Osteoblast (primary cell): ENCODE measurements at regions not wholly inside any gene's neighbourhood (a gene's known extent, or its start where the extent isn't known, plus 50 kb on each side); places are given as distances from the start of the nearest gene placed in this dataset.

Experiments used
- DNase-seq: peaks from one replicate; pipeline ENCODE4 v3.0.0; 2011; ENCODE audit warnings: low spot score, mixed read lengths; ENCODE audit not compliant: insufficient read length; ENCODE audit errors: missing footprints
- H2AFZ ChIP-seq: 2 replicates; pipeline ENCODE4 v1.6.0; 2011; ENCODE audit warnings: mild to moderate bottlenecking, low read length
- H3K27ac ChIP-seq: 2 replicates; pipeline ENCODE4 v1.5.1; 2011; ENCODE audit warnings: mild to moderate bottlenecking, low read depth, low read length, moderate library complexity
- H3K27me3 ChIP-seq: 2 replicates; pipeline ENCODE4 v1.6.0; 2012; ENCODE audit warnings: mild to moderate bottlenecking, control low read depth, inconsistent platforms, low read length, moderate library complexity; ENCODE audit not compliant: insufficient read depth
- H3K36me3 ChIP-seq: 2 replicates; pipeline ENCODE4 v1.5.1; 2011; ENCODE audit warnings: mild to moderate bottlenecking, low read length, control low read depth, moderate library complexity; ENCODE audit not compliant: insufficient read depth
- H3K4me1 ChIP-seq: 2 replicates; pipeline ENCODE4 v1.5.1; 2011; ENCODE audit warnings: mild to moderate bottlenecking, low read length, control low read depth, moderate library complexity; ENCODE audit not compliant: insufficient read depth
- H3K4me2 ChIP-seq: 2 replicates; pipeline ENCODE4 v1.6.0; 2011; ENCODE audit warnings: mild to moderate bottlenecking, low read length; ENCODE audit not compliant: insufficient read depth
- H3K4me3 ChIP-seq: fragments of 200-600 bp; sonication (generic); 3 replicates; pipeline ENCODE4 v1.5.1; 2012; ENCODE audit warnings: mild to moderate bottlenecking, low read length, inconsistent platforms; ENCODE audit not compliant: insufficient read depth
- H3K79me2 ChIP-seq: 2 replicates; pipeline ENCODE4 v1.6.0; 2012; ENCODE audit warnings: mild to moderate bottlenecking, low read length, control low read depth, inconsistent platforms; ENCODE audit not compliant: insufficient read depth
- H3K9me3 ChIP-seq: 2 replicates; pipeline ENCODE4 v1.5.1; 2011; ENCODE audit warnings: low read depth, low read length, control low read depth
- H4K20me1 ChIP-seq: 2 replicates; pipeline ENCODE4 v1.6.0; 2012; ENCODE audit warnings: mild to moderate bottlenecking, low read length, control low read depth; ENCODE audit not compliant: insufficient read depth
- TF ChIP-seq, protein P1 (sequence below): IDR thresholded peaks from 2 replicates; pipeline ENCODE4 v1.5.1; 2011; ENCODE audit warnings: mild to moderate bottlenecking, low read depth, low read length, moderate library complexity; ENCODE audit errors: extremely low read depth

DNA sequence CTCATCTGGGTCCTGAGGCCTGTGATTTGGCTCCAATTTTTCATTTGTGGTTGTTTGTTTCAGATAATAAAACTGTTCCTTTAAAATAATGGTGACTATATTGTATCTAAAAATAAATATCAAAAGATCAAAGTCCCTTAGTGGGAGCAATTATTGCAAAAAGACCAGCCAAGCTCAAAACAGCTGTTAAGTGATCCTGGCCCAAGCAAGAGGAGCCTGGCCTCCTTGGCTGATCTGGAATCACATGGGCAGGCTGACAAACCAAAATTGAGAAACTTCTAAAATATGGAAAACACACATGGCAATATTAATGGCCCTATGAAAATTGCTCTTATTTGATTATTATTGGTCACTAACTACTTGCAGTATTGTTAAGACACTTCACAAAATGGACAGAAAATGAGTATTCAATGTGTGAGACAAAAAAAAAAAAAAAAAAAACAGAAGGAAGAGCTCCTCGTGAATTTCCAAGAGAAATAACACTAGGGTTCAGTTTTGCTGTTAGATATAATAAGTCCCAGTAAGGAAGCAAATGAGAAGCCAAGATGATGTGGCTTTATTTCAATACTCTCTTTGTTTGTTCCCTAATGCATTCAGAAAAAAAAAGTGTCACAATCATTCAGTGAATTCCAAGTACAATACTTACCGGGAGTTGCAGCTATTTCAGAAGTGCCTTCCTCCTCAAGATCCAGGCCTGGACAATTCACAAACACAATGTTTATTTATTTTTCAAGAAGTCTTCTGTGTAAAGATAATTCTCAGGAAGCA lies 105.1 kb downstream of the SEC16B start:
- DNase-seq = no peak

GRCh38 chr1:177863796-177864195 lies 106.1 kb downstream of the SEC16B start:
- Histone ChIP-seq H2AFZ (no peak overlapping the region), H3K4me3 (no peak overlapping the region), H3K4me2 (no peak overlapping the region), H4K20me1 (no peaks in the 10 kb centered on the region), H3K79me2 (no peaks in the 10 kb centered on the region), H3K36me3 (no peaks in the 10 kb centered on the region), H3K27ac (no peak overlapping the region), H3K9me3 (no peaks in the 10 kb centered on the region), H3K27me3 (no peaks in the 10 kb centered on the region), H3K4me1 (no peaks in the 10 kb centered on the region)
- TF ChIP-seq, protein P1, sequence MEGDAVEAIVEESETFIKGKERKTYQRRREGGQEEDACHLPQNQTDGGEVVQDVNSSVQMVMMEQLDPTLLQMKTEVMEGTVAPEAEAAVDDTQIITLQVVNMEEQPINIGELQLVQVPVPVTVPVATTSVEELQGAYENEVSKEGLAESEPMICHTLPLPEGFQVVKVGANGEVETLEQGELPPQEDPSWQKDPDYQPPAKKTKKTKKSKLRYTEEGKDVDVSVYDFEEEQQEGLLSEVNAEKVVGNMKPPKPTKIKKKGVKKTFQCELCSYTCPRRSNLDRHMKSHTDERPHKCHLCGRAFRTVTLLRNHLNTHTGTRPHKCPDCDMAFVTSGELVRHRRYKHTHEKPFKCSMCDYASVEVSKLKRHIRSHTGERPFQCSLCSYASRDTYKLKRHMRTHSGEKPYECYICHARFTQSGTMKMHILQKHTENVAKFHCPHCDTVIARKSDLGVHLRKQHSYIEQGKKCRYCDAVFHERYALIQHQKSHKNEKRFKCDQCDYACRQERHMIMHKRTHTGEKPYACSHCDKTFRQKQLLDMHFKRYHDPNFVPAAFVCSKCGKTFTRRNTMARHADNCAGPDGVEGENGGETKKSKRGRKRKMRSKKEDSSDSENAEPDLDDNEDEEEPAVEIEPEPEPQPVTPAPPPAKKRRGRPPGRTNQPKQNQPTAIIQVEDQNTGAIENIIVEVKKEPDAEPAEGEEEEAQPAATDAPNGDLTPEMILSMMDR = no peak
- DNase-seq = no peak

More for the DNA sequence above, 105.1 kb downstream of the SEC16B start:
- no peaks in the 10 kb centered on the region for H3K79me2 ChIP-seq
- no peaks in the 10 kb centered on the region for H3K4me1 ChIP-seq
- H2AFZ ChIP-seq = no peak overlapping the region
- no peak overlapping the region for H3K4me2 ChIP-seq
- H3K27ac ChIP-seq = no peak overlapping the region
- no peak overlapping the region for H3K4me3 ChIP-seq
- H4K20me1 ChIP-seq = no peaks in the 10 kb centered on the region
- TF ChIP-seq, protein P1 = no peak
- H3K9me3 ChIP-seq = no peaks in the 10 kb centered on the region
- no peaks in the 10 kb centered on the region for H3K27me3 ChIP-seq
- no peaks in the 10 kb centered on the region for H3K36me3 ChIP-seq

GRCh38 chr1:177862916-177863315 lies 106.9 kb downstream of the SEC16B start:
- TF ChIP-seq, protein P1 = no peak
- Histone ChIP-seq H3K27me3 (no peaks in the 10 kb centered on the region), H2AFZ (no peak overlapping the region), H4K20me1 (no peaks in the 10 kb centered on the region), H3K4me1 (no peaks in the 10 kb centered on the region), H3K79me2 (no peaks in the 10 kb centered on the region), H3K27ac (no peak overlapping the region), H3K9me3 (no peaks in the 10 kb centered on the region), H3K4me3 (no peak overlapping the region), H3K36me3 (no peaks in the 10 kb centered on the region), H3K4me2 (no peak overlapping the region)
- DNase-seq = no peak

DNA sequence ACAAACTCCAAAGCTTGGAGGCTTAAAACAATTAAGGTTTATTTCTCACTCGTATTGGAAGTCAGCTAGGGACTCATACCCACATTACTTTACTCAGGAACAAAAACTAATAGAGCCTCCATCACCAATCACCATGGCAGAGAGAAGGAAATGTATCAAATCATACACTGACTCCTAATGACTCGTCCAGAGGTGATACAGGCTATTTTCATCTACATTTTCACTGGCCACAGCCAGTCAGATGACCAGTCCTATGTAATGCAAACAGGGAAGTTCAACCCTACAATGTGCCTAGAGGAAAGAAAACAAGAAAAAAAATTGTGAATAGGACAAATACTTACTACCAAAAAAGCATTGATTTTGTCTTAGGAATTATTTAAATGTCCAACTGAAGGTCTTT lies 110.3 kb downstream of the SEC16B start:
- TF ChIP-seq, protein P1 = no peak
- Histone ChIP-seq H3K27me3 (no peaks in the 10 kb centered on the region), H4K20me1 (no peaks in the 10 kb centered on the region), H2AFZ (no peak overlapping the region), H3K36me3 (no peaks in the 10 kb centered on the region), H3K4me1 (no peaks in the 10 kb centered on the region), H3K27ac (no peak overlapping the region), H3K4me3 (no peak overlapping the region), H3K9me3 (no peaks in the 10 kb centered on the region), H3K4me2 (no peak overlapping the region), H3K79me2 (no peaks in the 10 kb centered on the region)
- no peak for DNase-seq
